RKO (cell line): ENCODE measurements at regions not wholly inside any gene's neighbourhood (a gene's known extent, or its start where the extent isn't known, plus 50 kb on each side); places are given as distances from the start of the nearest gene placed in this dataset.

Source experiments
- DNase-seq: peaks from one replicate; pipeline ENCODE4 v3.0.0-alpha.2; 2016; ENCODE audit warnings: low spot score

- DNase-seq: no peak
These were observed 138.5 kb upstream of the FLRT2 start for GRCh38 chr14:85391455-85391854.

- DNase-seq: no peak
These were observed 138.1 kb upstream of the FLRT2 start for GRCh38 chr14:85391892-85392291.

GRCh38 chr14:85399186-85399585 lies 130.8 kb upstream of the FLRT2 start:
- no peak for DNase-seq

GRCh38 chr14:85400678-85401077 lies 129.3 kb upstream of the FLRT2 start:
- no peak for DNase-seq

- DNase-seq: no peak
These were observed 128.6 kb upstream of the FLRT2 start for GRCh38 chr14:85401384-85401783.

GRCh38 chr14:85402569-85403162 lies 127.3 kb upstream of the FLRT2 start:
- no peak for DNase-seq

GRCh38 chr14:85409481-85410210 lies 120.3 kb upstream of the FLRT2 start:
- no peak for DNase-seq

- DNase-seq: no peak
These were observed 117.2 kb upstream of the FLRT2 start for GRCh38 chr14:85412756-85413155.

GRCh38 chr14:85413836-85414526 lies 116.0 kb upstream of the FLRT2 start:
- no peak for DNase-seq

- peak; percentile 27 for DNase-seq
These were observed 114.8 kb upstream of the FLRT2 start for GRCh38 chr14:85415015-85415712.

GRCh38 chr14:85416771-85417170 lies 113.2 kb upstream of the FLRT2 start:
- DNase-seq: no peak

GRCh38 chr14:85417396-85417795 lies 112.5 kb upstream of the FLRT2 start:
- no peak for DNase-seq

- DNase-seq: no peak
These were observed 111.2 kb upstream of the FLRT2 start for GRCh38 chr14:85418721-85419120.

GRCh38 chr14:85420278-85420677 lies 109.7 kb upstream of the FLRT2 start:
- no peak for DNase-seq

GRCh38 chr14:85420707-85421106 lies 109.2 kb upstream of the FLRT2 start:
- DNase-seq: no peak

- no peak for DNase-seq
These were observed 108.6 kb upstream of the FLRT2 start for GRCh38 chr14:85421186-85421877.

- no peak for DNase-seq
These were observed 106.1 kb upstream of the FLRT2 start for GRCh38 chr14:85423889-85424288.

- DNase-seq: no peak
These were observed 104.4 kb upstream of the FLRT2 start for GRCh38 chr14:85425507-85425906.

- no peak for DNase-seq
These were observed 103.6 kb upstream of the FLRT2 start for GRCh38 chr14:85426068-85426935.

GRCh38 chr14:85428926-85429325 lies 101.0 kb upstream of the FLRT2 start:
- no peak for DNase-seq

- DNase-seq: no peak
These were observed 92.8 kb upstream of the FLRT2 start for GRCh38 chr14:85437148-85437547.
